Sciatic nerve (tissue), 2 donors: ENCODE measurements at regions not wholly inside any gene's neighbourhood (a gene's known extent, or its start where the extent isn't known, plus 50 kb on each side); places are given as distances from the start of the nearest gene placed in this dataset.

Source experiments
- ATAC-seq: fragments of 200-7000 bp; cut with Tn5 transposase; one replicate; pipeline ENCODE4 v1.9.1; 2020; ENCODE audit warnings: mild to moderate bottlenecking, moderate library complexity
- DNase-seq: peaks from one replicate; pipeline ENCODE4 v3.0.0-alpha.2; 2020; ENCODE audit warnings: low spot score
- intact Hi-C: fragments of 100-400 bp; cut with DNase I; formaldehyde crosslinking; loops from one replicate; pipeline ENCODE4 v1.14.2; 2022
- donor health status: DM: no; HTN: no; CAD: no.
- donor health status: DM: no; HTN: no; CAD: no.

GRCh38 chr2:5940596-5941535, 248.7 kb downstream of the SOX11 start:
- intact Hi-C loops = no loop called here
- DNase-seq (no peak), ATAC-seq (no peak)

- intact Hi-C loops = no loop called here
- DNase-seq (no peak), ATAC-seq (no peak)
These were observed 250.0 kb downstream of the SOX11 start for GRCh38 chr2:5942204-5942603.

- intact Hi-C loops = no loop called here
- ATAC-seq (no peak), DNase-seq (no peak)
These were observed 253.6 kb downstream of the SOX11 start for GRCh38 chr2:5945742-5946141.

GRCh38 chr2:5946225-5947115, 254.3 kb downstream of the SOX11 start:
- DNase-seq (no peak), ATAC-seq (no peak)
- intact Hi-C loops = no loop called here

GRCh38 chr2:5950736-5951135, 258.6 kb downstream of the SOX11 start:
- ATAC-seq = no peak
- intact Hi-C loops = no loop called here
- no peak for DNase-seq

DNA sequence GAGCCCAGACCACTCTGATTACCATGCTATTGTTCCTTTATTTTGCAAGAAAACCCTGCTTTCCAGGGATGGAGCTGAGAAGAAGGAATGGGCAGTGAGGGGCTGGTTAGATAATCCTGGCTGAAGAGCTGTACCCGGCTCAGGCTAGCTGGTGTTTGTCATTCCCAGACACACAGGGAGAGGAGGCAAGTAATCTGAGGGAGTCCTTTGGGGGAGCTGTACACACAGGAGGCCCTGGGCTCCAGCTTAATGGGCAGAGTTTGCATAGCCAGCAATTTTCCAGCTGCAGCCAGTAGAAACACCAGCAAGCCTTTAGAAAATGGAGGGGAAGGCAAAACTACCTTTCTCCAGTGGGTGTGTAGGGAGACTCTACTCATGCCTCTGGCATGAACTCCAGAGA, 259.3 kb downstream of the SOX11 start:
- DNase-seq = no peak
- ATAC-seq = no peak
- intact Hi-C loops = no loop called here

GRCh38 chr2:5953525-5953924, 261.3 kb downstream of the SOX11 start:
- ATAC-seq = no peak
- intact Hi-C loops = no loop called here
- DNase-seq = no peak

DNA sequence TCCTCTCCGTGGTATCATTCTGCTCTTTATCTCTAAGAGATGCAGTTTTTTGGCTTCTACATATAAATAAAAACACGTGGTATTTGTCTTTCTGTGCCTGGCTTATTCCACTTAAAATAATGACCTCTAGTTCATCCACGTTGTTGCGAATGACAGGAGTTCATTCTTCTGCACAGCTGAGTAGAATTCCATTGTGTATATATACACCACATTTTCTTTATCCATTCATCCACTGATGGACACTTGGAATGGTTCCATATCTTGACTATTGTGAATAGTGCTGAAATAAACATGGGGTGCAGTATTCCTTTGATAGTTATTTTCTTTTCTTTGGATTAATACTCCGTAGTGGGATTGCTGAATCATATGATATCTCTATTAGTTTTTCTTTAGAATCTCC, 262.3 kb downstream of the SOX11 start:
- ATAC-seq (no peak), DNase-seq (no peak)
- intact Hi-C loops = no loop called here

- DNase-seq = no peak
- no peak for ATAC-seq
- intact Hi-C loops = no loop called here
These were observed 263.7 kb downstream of the SOX11 start for GRCh38 chr2:5955921-5956320.

DNA sequence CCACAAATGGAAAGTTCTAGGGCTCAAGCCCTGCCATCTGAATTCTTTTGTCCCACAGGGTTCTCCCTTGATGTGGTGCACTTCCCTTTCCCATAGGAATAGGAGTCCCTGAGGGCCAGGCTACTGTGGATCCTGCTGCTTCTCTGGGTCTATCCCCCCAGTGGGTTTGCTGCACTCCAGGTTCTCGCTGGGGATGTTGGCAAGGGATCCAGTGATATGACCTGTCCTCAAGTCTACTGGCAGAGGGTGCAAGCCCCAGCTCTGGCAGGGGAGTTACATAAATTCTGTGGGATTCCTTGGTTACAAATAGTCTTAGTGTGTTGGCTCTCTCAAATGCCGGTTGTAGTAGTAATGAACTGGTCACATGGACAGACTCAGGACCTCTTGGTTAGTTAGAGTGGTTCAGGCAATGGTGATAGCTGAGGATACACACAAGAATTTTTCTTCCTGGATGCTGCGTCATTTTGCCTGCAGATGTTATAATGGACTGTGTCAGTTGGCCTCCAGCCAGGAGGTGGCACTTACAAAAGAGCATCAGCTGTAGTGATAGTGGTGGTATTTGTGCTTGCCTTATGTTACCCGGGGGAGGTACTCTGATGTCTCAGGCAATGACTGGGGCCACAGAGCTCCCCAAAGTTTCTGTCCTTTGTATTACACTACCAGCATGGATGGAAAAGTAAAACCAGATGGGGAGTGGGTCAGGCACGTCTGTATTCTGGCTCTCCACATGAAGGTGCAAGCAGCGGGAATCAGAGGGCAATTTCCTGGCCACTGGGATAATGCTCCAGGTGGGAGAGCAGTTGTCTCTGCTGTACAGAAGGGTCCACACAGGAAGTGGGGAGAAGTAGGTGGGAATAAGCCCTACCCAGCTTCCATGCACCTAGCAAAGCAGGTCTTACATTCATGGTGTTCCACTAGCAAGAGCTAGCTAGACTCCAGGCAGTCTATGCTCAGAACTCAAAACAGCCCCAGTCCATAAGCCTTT, 267.9 kb downstream of the SOX11 start:
- intact Hi-C loops = no loop called here
- ATAC-seq (no peak), DNase-seq (no peak)

DNA sequence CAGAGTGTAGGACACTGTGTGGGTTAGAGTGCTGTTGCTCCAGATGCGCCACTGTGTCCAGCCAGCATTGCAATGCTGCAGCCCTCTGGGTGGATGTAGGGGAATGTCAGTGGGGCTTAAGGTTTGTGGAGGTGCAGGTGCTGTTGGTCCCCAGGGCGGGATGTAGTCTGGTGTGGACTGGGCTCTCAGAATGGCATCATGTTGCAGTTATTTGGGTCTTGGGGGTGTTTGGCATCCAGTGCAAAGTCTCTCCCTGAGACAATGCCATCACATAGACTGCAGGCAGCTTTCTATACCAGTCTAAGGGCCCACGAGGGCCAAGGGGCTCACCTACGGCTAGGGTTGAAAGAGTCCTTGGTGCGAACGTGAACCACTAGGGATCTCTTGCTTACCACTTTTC, 275.3 kb downstream of the SOX11 start:
- intact Hi-C loops = no loop called here
- ATAC-seq = no peak
- no peak for DNase-seq

DNA sequence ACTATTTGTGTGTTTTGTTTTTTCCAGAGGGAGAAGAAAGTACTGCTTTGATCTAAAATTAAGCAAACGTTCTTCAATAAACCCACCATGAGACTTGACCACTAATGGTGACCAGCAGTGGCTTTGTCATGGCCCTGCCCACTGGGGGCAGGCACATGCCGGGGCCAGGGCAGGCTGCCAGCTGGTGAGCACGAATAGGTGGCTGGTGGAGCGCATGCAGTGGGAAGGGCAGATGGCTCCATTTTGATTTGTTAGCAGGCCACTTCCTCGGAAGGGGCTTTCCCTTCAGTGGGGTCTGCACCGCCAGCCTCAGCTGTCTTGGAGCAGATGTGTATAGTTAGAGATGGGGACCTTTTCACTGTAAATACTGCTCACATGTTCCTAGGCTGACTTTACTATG, 277.1 kb downstream of the SOX11 start:
- no peak for ATAC-seq
- no peak for DNase-seq
- intact Hi-C loops = no loop called here

DNA sequence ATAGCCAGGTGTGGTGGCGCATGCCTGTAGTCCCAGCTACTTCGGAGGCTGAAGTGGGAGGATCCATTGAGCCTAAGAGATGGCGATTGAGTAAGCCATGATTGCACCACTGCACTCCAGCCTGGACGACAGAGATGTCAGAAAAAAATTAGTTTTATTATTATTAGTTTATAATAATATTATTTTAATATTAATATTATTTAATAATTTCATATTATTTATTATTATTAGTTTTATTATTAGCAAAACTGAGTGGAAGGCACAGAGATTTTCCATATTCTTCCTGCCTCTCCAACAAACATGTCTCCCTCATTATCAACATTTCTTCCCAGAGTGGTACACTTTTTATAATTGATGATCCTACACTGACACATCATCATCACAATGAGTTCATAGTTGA, 278.2 kb downstream of the SOX11 start:
- ATAC-seq (no peak), DNase-seq (no peak)
- intact Hi-C loops = no loop called here

- DNase-seq (no peak), ATAC-seq (no peak)
- intact Hi-C loops = no loop called here
These were observed 282.3 kb downstream of the SOX11 start for GRCh38 chr2:5974477-5974876.

GRCh38 chr2:5975401-5975800, 283.2 kb downstream of the SOX11 start:
- ATAC-seq (no peak), DNase-seq (no peak)
- intact Hi-C loops = no loop called here

- ATAC-seq (no peak), DNase-seq (no peak)
- intact Hi-C loops = no loop called here
These were observed 284.4 kb downstream of the SOX11 start for GRCh38 chr2:5976531-5977065.

- intact Hi-C loops = no loop called here
- DNase-seq = no peak
- no peak for ATAC-seq
These were observed 285.3 kb downstream of the SOX11 start for GRCh38 chr2:5977477-5977876.

GRCh38 chr2:5978131-5978751, 286.1 kb downstream of the SOX11 start:
- intact Hi-C loops = no loop called here
- DNase-seq (no peak), ATAC-seq (no peak)
